Endometrium (tissue), 2 donors: ENCODE measurements at regions not wholly inside any gene's neighbourhood (a gene's known extent, or its start where the extent isn't known, plus 50 kb on each side); places are given as distances from the start of the nearest gene placed in this dataset.

Experiments used
- FAIRE-seq: peaks from 2 replicates; lab custom pipeline; 2012; peaks lifted over from hg19 to GRCh38; lab: Jason Lieb, UNC
- donor health status: control.
- donor health status: control.

- no peak for FAIRE-seq
Observed at GRCh38 chr10:107809889-107810288, 645.4 kb upstream of the SORCS1 start.

DNA sequence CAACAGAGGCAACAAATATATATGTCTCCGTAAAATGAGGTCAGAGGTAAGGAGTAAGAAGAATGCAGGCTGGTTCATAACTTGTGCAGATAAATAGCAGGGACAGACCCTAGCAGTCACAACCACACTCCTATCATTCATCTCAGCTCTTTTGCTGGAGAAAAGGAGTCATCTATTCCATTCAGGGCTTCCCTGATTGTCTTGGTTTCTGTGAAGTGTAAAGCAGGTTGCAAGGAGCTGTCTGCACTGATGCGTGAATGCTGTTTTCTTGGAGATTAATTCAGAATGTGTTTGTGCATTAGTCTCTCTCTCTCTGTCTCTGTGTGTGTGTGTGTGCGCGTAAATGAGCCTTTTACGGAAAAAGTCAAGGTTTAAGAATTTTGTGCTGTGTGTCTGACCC, 643.3 kb upstream of the SORCS1 start:
- no peak for FAIRE-seq

DNA sequence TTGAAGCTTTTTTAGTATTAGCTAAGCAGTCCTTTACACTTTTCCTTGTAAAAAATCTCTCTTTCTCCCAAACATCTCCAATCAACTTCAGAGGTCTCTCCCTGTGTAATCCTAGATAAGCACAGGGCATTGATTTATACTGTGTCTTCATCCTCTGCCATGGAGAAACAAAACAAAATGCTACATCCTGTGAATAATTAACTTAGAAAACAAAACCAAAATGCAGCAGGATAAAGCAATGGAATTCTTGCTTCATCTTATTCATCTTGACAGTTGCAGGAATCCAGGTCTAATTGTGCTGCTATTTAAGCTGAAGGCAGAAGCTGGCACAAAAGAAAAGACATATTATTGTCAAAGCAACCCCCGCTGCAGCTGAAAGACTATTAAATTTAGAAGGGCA, 641.5 kb upstream of the SORCS1 start:
- no peak for FAIRE-seq

DNA sequence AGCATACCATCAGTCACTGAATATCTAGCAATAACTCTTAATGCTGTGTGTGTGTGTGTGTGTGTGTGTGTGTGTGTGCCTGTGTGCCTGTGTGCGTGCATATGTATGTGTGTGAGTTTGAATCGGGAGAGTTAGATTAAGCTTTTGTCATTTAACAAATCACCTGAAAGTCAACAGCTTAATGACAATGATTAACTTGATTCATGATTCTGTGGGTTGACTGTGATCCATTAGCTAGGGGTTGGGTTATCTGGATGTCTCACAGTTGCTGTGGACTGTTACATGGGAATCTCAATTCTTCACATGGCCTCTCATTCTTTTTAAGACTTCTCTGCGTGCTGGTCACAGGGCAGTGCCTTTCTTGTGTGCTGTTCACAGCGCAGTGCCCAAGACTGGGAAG, 639.0 kb upstream of the SORCS1 start:
- FAIRE-seq, result no peak

- no peak for FAIRE-seq
Observed at GRCh38 chr10:107800061-107800460, 635.6 kb upstream of the SORCS1 start.

DNA sequence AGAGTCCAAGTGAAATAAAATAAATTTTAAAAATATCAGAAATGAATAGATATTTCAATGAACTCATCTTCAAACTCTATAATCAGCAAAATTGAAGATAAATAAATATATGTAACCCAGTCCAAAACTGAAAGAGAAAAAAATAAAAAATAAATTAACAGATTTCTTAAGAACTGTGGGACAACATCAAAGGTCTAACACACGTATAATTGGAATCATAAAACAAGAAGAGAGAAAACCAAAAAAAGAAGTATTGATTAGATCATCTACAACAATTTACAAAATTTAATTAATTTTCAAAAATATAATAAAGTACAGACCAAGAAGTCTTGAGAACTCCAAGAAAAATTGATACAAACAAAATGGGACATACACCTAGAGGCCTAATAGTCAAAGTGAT, 625.8 kb upstream of the SORCS1 start:
- no peak for FAIRE-seq

GRCh38 chr10:107771066-107771465, 606.6 kb upstream of the SORCS1 start:
- FAIRE-seq, result no peak

GRCh38 chr10:107767185-107767584, 602.7 kb upstream of the SORCS1 start:
- FAIRE-seq, result no peak

DNA sequence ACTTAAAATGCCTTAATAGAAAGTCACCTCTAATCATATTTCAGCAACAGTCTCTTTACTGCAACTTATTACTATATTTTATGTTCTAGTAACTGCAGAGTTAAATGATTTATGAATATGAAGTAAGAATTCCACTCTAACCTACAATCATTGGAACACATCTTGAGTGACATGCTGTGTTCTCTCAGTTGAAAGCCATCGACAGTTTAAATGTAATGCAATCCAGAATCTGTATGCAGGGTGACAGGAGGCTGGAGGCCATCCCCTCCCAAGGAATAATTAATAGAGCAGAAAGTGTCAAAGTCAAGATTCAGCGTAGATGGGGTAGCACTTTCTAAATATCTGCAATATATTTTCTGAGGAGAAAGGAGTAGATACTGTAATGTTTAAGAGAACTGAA, 590.3 kb upstream of the SORCS1 start:
- no peak for FAIRE-seq

GRCh38 chr10:107749235-107749634, 584.7 kb upstream of the SORCS1 start:
- no peak for FAIRE-seq

DNA sequence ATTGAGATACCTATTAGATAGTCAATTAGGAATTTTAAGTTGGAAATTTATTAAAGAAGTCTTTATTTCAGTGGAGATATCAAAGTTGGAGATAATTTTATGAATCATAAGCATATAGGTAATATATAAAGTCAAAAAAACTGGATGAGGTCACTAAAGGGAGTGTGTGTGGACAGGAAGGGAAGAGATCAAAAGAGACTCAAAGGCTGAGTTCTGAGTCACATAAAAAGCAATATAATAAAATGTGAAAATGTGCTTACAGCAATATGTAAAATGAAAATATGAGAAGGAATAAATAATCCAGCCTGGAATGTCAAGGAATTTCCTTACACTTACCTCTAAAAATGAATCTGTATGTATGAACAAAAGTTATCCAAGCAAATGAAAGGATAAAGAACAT, 583.3 kb upstream of the SORCS1 start:
- no peak for FAIRE-seq

- no peak for FAIRE-seq
Observed at GRCh38 chr10:107741971-107742370, 577.5 kb upstream of the SORCS1 start.

- no peak for FAIRE-seq
Observed at GRCh38 chr10:107740962-107741690, 576.6 kb upstream of the SORCS1 start.

DNA sequence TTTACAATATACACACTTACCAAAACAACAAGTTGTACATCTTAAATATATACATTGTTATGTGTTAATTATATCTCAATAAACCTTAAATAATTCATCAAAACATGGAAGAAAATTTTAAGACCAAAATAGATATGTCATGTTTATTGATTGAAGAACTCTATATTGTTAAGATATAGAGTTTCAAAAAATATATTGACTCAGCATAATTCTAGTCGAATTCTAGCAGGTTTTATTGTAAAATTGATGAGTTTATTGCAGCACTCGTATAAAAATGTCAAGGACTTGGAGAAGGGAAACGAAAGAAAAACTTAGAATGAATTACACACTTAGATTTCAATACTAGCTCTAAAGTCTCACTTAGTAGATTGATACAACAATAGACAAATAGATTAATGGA, 575.4 kb upstream of the SORCS1 start:
- no peak for FAIRE-seq

GRCh38 chr10:107733328-107734130, 569.0 kb upstream of the SORCS1 start:
- no peak for FAIRE-seq

DNA sequence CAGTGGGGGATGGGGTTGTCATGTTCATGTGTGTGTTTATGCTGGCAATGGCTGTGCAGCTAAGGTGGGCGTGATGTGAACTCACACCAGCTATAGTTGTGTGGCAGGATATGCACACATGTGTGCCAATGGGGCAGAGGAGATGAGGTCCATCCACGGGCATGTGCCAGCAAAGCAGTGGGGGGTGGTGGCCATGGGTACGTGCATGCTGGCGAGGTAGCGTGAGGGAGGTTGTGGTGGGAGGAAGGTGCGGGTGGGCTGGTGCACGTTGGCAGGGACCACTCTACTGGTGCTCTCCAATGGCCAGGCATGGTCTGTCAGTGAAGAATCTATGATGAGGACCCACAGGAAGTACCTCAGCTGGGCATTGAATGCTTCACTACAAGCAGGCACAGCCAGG, 567.5 kb upstream of the SORCS1 start:
- no peak for FAIRE-seq

DNA sequence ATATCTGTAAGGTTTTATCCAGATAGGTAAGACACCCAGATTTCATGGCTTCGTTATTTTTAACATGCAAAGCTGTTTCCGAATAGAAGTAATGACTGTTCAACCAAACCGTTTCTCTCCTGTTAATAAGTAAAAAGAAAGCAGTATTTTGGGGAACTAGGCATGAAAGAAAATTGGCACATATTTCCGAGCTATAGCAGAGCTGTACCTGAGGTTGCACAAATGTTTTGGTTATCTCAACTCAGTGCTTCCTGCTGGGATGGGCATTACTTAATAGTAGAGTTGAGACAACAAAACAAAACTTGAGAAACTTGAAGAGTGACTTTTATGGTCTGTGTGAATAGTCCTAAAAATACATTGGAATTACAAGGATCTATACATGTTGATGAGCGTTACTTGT, 564.3 kb upstream of the SORCS1 start:
- FAIRE-seq, result no peak

DNA sequence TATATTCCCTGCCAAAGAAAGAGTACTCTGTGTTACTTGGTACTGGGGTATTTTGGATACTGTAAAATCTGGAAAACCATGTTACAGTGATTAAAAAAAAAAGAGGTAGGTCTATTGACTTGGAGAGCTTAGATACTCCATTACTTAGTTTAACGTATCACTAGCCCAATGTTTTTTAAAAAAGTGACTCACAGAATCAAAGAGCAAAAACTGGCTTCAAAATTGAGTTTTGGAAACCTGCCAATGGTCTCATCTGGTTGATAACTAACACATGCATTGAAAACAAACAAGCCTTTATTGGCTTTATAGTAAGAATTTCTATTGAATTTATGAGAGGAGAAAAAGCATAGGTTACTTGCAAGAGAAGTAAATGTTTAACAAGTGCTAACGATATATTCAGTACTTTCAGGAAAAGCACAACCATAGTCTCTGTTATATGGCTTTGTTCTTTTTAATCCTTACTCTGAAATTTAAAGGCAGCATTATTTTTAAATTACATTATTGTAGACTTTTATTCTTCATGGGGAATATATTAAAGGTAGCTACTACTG, 563.3 kb upstream of the SORCS1 start:
- FAIRE-seq, result peak; percentile 12

GRCh38 chr10:107718864-107719263, 554.4 kb upstream of the SORCS1 start:
- FAIRE-seq, result no peak

DNA sequence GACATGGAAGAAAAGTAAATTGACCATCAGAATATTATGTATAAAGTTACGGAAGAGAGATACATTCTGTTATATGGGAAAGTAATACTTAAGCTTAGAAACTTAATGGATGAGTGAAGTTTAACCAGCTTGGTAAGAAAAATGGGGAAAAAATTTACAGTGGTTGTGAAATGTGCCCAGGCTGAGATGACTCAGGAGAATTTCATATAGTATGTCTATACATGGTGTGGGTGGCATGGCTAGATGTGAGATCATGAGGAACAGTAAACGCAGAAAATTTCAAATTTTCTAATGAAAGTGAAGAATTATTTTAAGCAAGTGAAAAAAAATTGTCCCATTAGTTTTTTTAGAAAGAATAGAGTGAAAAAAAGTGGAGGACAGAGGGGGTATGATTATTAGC, 552.5 kb upstream of the SORCS1 start:
- FAIRE-seq, result no peak

GRCh38 chr10:107715565-107715964, 551.1 kb upstream of the SORCS1 start:
- no peak for FAIRE-seq

- FAIRE-seq, result no peak
Observed at GRCh38 chr10:107708981-107709380, 544.5 kb upstream of the SORCS1 start.

- no peak for FAIRE-seq
Observed at GRCh38 chr10:107706096-107706725, 541.7 kb upstream of the SORCS1 start.
